ENCODE measurements at regions not wholly inside any gene's neighbourhood (a gene's known extent, or its start where the extent isn't known, plus 50 kb on each side); places are given as distances from the start of the nearest gene placed in this dataset.
"Not testable (repeated sequence)": the region's sequence is repeated elsewhere in the genome, so short reads cannot be mapped to it uniquely, and the experiment has no call there.

GRCh38 chr4:179709961-179710624, 2267.9 kb upstream of the AGA start:
- no peaks in the 10 kb centered on the region for H3K4me1 ChIP-seq
- H3K27me3 ChIP-seq, result no peaks in the 10 kb centered on the region
- no peak overlapping the region for H3K4me3 ChIP-seq
- no peak overlapping the region for H3K27ac ChIP-seq
- no peak for ATAC-seq
- H3K9me3 ChIP-seq, result no peaks in the 10 kb centered on the region
- DNase-seq, result no peak
- H3K36me3 ChIP-seq, result no peaks in the 10 kb centered on the region
- intact Hi-C loops (cut with DNase I), result no loop called here
- TF ChIP-seq CTCF (IDR thresholded peaks at IDR 0.05), result no peak

GRCh38 chr4:179719766-179720450, 2277.7 kb upstream of the AGA start:
- no peak for TF ChIP-seq CTCF (IDR thresholded peaks at IDR 0.05)
- no peak for DNase-seq
- Histone ChIP-seq H3K4me3 (no peak overlapping the region), H3K9me3 (peaks cover 0 to 12% of the 10 kb centered on the region in 2 donors), H3K27me3 (no peaks in the 10 kb centered on the region), H3K4me1 (no peaks in the 10 kb centered on the region), H3K27ac (no peak overlapping the region), H3K36me3 (no peaks in the 10 kb centered on the region)
- no peak for ATAC-seq
- intact Hi-C loops (cut with DNase I), result no loop called here

- H3K4me3 ChIP-seq; DNase-seq; H3K27me3 ChIP-seq; intact Hi-C loops (cut with DNase I); H3K27ac ChIP-seq; H3K9me3 ChIP-seq; ATAC-seq; H3K36me3 ChIP-seq; H3K4me1 ChIP-seq: not testable (repeated sequence)
These were observed 2284.3 kb upstream of the AGA start for GRCh38 chr4:179726491-179726890.

- ATAC-seq (no peak), DNase-seq (no peak)
- no peaks in the 10 kb centered on the region for H3K36me3 ChIP-seq
- no peak overlapping the region for H3K27ac ChIP-seq
- no peaks in the 10 kb centered on the region for H3K4me1 ChIP-seq
- no peaks in the 10 kb centered on the region for H3K27me3 ChIP-seq
- TF ChIP-seq CTCF (IDR thresholded peaks at IDR 0.05), result no peak
- no peaks in the 10 kb centered on the region for H3K9me3 ChIP-seq
- no peak overlapping the region for H3K4me3 ChIP-seq
- intact Hi-C loops (cut with DNase I), result no loop called here
These were observed 2286.1 kb upstream of the AGA start for GRCh38 chr4:179728305-179728704.

GRCh38 chr4:179736820-179737219, 2294.6 kb upstream of the AGA start:
- H3K36me3 ChIP-seq; ATAC-seq; H3K4me1 ChIP-seq; H3K27me3 ChIP-seq; H3K4me3 ChIP-seq; DNase-seq; intact Hi-C loops (cut with DNase I); H3K27ac ChIP-seq; H3K9me3 ChIP-seq: not testable (repeated sequence)

- intact Hi-C loops (cut with DNase I), result no loop called here
- H3K27ac ChIP-seq, result no peak overlapping the region
- H3K4me3 ChIP-seq, result no peak overlapping the region
- H3K27me3 ChIP-seq, result no peaks in the 10 kb centered on the region
- DNase-seq, result no peak
- H3K9me3 ChIP-seq, result no peaks in the 10 kb centered on the region
- no peak for TF ChIP-seq CTCF (IDR thresholded peaks at IDR 0.05)
- no peak for ATAC-seq
- no peaks in the 10 kb centered on the region for H3K36me3 ChIP-seq
- no peaks in the 10 kb centered on the region for H3K4me1 ChIP-seq
These were observed 2296.6 kb upstream of the AGA start for GRCh38 chr4:179738822-179739221.
